Fibroblast of skin of abdomen (primary cell): ENCODE measurements at regions not wholly inside any gene's neighbourhood (a gene's known extent, or its start where the extent isn't known, plus 50 kb on each side); places are given as distances from the start of the nearest gene placed in this dataset.
"Not testable (repeated sequence)": the region's sequence is repeated elsewhere in the genome, so short reads cannot be mapped to it uniquely, and the experiment has no call there.

ENCODE experiments used
- DNase-seq: peaks from one replicate; pipeline ENCODE4 v3.0.0-alpha.2; 2013

DNA sequence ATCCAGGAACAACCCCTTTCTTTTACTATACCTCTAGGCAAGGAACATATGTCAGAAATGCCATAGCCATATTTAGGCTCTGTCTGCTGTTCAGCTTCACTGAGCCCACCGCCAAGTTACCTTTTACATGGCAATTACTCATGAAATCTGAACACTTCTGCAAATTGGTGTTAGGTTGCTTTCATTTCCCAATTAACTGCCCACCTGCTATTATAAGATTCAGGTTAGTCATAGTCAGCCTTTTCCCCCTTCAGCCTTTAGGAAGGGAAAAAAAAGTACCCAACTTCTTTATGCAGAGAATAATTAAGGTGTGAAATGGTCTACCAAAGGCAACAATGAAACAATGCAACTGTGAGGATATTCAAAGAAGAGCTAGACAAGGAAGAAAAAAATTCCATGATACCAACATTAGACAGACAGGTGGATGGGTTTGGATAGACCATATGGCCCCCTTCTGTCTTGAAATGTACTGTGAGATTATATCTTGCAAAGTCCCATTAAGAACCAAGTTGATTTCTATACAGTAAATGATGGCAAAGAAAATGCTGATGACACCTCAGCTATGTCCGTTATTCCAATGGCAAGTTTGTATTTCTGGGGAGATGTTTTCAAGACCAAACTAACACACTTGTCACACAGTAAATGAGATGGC, 442.1 kb upstream of the NRP1 start:
- DNase-seq: no peak

DNA sequence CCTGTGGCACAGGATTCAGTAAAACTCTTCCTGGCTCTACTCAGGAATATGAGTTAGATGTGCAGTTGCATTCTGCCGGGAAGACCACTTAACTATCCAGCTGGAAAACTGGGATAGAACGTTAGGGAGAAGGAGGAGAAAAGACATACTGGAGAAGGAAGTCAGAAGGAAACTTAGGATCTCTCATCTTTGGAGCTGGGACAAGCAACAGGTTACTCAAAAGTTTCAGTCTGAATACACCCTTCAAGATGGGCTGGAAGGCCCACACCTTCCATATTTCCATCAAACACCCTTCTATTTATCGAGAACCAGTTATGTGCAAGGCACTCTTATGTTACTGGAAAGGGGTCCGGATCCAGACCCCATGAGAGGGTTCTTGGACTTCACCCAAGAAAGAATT, 440.4 kb upstream of the NRP1 start:
- DNase-seq: no peak

DNA sequence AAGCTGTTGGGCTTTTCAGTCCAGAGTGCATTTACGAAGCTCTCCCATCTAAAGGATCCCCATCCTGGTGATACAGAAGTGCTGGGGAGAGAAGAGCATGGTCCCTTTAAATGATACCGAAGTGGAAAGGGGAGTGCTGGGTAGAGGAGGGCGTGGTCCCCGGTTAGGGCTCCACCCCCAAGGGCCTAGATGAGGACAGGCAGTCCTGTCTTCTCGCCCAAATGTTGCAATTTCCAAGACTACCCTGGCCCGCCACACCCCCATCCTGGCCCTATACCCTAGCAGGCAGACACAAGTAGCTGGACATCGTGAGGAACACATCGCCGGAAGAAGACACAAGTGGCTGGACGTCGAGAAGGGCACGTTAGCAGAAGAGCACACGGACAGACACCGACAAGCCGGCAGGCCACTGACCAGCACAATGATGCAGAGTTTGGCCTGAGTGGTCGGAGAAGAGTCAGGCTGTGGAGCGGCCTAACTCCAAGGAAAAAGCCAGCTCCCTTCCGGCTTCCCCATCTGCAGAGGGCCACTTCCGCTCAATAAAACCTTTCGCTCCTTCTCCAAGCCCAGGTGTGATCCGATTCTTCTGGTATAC, 439.5 kb upstream of the NRP1 start:
- no peak for DNase-seq

DNA sequence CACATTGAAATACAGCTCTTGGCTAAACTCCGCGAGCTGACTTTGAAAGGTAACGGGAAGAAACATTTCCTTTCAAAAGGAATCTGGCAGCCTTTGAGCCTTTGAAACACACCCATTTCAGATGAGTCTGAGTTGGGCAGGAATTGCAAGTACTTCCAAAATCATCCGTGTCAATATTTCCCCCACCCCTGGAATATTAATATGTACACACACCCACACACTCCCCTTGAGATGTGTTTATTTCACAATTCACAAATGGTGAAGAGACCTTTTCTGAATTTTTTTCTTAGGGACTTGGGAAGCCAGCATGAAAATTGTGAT, 438.7 kb upstream of the NRP1 start:
- peak; percentile 28 for DNase-seq

DNA sequence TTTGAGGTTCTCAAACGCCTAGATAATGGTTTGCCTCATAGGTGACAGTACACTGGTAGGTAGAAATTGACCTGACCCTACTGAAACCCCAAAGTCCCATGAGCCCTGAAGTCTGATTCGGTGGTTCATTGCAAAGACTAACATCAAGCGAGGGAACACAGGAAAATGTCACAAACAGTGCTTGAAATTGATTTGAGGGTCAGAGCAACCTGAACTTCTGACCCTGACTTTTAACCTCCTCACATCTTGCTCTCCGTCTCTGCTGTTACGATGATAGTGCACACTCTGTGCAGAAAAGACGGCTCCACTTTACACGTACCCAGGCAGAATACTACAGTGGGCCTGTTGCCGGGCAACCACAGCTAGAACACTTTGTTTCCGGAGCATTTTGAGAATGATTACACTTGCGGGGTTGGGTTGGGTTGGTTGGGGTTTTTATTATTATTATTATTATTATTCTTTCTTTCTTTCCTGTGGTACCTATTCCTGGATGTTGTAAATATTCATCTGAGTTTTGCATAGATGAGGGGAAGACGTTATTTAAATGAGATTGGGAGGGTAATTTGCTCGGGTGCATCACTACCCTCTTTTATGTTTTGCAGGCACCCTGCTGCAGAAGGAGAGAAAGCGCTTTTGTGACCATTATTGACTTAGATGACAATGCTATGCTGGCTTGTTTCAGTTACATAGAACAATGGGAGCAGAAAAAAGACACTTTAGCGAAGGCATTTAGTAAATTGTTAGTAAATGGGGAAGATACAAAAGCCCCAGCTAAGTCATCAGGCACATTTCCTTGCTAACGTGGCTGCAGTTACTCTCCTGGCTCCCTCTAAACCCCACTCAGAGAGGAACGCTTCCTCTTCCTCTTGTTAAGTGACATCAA, 438.1 kb upstream of the NRP1 start:
- DNase-seq: no peak

DNA sequence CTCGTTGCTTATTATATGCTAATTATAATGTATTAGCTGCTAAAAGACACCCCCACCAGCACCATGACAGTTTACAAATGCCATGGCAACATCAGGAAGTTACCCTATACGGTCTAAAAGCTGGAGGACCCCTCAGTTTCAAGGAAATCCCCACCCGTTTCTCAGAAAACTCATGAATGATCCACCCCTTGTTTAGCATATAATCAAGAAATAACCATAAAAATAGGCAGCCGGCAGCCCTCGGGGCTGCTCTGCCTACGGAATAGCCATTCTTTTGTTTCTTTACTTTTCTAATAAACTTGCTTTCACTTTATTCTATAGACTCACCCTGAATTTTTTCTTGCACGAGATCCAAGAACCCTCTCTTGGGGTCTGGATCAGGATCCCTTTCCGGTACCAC, 437.4 kb upstream of the NRP1 start:
- DNase-seq: not testable (repeated sequence)

DNA sequence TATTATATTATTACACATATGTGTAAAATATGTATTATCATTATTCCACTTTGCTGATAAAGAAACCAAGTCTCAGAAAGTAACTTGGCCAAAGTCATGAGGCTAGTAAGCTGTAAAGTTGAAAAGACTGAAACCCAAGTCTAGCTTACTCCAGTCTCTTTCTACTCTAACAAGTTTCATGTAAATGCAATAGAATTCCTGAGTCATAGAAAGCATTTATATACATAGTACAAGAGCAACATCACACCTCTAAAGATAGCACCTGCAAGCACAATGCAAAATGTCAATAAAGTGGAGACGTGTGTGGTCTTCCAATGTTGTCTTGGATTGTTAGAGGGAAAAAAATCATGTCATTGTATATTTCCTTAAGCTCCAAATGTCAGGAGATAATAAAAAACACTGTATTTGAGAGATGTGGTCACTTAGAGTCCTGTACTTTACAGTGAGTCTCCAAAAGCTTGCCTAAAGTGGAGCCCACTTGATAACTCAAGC, 430.3 kb upstream of the NRP1 start:
- DNase-seq: no peak

DNA sequence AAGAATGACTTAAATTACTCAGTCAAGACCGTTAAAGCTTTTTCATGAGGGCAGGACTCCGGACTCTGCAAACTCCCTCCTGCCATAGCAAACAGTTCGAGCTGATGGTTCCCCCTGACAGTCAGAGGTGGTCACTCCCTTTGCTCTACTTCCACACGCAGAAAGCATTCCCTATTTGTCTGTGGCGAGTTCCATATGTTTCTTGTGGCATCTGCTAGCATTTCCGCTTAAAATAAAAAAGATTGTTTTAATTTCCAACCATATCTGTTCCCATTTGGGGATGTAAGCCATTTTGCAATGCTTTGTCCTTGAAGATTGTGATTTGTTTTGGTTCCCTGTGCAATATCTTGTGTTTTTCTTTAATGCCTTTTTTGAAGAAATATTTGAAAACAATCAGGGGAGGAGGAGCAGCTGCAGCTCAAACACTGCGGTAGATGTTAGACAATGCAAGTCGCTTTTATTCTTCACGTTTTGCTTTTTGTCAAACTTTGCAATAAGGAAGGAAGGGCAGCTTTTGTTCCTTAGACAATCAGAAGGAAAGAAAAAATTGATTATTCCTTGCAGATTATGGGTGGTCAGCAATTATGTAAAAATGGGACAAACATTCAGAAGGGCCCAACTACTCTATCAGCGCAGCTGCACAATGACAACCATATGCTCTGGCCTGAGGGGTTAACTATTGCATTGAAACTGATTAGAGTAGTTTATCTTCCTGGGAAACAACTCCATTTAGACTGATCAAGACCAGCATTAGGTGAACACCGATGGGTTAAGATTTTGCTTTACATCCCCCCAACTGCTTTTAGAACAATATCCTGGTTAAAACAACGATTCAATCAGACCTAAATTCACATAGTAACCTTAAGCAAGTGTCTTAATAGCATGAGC, 425.8 kb upstream of the NRP1 start:
- no peak for DNase-seq

DNA sequence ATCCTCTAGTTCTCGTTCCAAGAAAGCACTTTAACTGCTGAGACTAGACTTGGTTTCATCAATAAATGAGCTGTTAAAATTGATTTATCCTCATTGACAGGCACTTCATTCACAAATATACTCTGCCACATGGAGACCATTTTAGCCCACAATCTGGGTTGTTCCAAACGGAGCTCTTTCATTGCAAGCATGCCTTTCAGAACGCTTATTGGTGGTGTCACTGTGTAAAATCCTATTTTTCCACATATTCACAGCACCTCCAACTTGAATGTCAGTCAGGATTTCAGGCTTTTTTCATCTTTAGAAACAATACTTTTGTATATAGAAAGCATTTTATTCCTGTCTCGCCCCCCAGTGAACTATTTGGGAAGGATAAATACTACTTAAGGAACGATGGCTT, 424.7 kb upstream of the NRP1 start:
- DNase-seq: no peak

DNA sequence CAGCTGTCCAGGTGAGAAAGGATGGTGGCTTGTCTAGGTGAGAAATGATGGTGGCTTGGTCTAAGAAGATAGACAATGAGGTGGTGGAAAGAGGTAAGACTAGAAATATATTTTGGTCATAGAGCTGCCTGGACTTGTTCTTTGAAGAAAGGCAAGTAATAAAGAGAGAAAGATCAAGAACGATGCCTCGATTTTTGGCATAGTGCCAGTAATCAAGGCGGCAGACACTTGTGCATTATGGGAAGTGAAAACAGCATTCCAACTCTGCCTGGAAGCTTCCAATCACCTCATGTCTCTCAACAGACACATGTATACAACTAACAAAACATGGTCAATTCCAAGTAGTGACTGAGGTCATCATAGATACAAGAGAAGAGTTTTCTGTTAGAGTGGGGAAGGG, 423.8 kb upstream of the NRP1 start:
- no peak for DNase-seq

DNA sequence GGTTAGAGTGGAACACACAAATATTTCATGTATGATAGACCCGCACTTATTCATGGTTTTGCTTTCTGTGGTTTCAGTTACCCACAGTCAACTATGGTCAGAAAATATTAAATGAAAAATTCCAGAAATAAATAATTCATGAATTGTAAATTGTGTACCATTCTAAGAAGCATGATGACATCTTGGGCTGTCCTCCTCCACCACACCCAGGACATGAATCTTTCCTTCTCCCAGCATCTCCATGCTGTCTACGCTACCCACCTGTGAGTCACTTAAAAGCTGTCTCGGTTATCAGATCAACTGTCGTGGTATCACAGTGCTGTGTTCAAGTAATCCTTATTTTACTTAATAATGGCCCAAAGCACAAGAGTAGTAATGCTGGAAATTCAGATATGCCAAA, 419.6 kb upstream of the NRP1 start:
- DNase-seq: no peak

DNA sequence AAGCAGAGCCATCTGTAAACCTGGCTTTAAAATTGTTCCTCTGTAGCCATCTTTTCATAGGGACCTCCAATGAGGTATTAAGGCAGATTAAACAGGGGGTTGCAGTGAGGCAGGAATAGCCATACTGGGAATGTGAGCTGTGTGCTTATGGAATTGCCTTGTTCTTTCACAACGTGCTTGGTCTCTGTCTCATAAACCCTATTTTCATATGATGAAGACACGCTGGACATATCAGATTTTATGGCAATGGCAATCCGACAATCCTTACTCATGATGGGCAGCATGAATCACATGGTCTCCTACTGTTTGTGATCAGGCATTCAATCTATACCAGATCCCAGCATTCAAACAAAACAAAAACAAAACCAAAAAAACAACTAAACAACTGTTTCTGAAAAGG, 418.9 kb upstream of the NRP1 start:
- DNase-seq: no peak

DNA sequence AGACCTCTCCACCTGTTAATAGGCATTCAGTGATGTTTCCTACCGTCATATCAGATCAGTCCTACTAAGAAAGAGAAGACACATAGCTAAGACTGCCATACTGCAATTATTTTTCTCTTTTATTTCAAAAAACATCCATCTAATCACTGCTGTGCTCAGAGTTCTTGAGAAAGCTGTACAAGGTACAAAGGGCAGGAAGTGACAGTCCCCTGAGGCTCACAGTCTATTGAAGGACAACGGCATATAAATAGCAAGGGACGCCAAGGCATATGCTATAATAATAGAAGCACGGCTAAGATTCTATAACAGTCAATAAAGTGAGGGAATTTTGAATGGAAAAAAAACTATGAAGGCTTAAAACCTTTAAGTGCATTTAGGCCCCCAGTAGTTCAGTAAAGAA, 415.3 kb upstream of the NRP1 start:
- no peak for DNase-seq

DNA sequence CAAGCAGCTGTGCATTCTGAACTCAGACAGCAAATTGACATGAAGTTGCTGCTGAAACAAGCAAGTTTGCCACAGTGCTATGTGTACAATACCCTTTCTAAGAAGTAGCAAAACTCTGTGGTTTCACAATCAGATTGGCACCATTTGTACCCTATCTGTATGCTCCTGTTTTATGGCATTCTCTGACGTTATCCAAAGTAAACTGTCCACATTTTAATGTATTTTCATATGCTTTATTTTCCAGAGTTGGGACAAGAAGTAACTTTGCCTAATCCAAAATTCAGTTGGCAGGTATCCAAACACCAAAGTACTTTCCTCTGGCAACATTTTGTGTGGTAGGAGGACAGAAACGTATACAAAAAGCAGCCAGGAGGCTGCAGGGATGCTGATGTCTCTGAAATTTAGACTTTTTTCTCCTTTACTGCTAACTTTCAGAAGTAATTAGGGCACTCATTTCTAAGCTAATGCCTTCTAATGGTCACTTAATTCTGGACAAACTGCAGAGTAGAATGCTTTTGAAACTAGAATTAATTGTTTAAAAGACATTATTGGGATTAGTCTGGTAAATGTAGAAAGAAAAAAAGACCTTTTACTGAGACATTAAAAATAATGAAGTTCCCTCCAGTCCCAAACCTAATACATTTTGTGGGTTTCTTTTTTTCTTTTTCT, 414.7 kb upstream of the NRP1 start:
- DNase-seq: no peak

DNA sequence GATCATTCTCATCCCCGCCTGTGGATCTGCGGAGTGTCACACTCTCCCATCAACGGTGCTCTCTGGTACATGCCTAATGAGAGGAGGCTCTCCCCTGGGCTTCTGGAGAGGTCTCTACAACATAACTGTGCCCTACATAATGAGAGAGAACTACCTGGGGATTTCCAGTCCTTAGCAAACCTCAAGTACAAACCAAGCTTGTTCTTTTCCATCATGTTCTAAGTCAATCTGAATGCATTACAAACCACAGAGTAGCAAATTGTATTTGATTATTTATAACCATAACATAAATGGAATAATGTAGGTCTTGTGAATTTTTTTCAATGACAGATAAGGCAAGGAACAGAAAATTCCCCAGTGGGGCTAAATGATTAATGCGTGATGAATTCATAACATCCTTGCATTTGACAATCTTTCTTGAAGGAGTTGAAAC, 412.4 kb upstream of the NRP1 start:
- DNase-seq: peak; percentile 40

DNA sequence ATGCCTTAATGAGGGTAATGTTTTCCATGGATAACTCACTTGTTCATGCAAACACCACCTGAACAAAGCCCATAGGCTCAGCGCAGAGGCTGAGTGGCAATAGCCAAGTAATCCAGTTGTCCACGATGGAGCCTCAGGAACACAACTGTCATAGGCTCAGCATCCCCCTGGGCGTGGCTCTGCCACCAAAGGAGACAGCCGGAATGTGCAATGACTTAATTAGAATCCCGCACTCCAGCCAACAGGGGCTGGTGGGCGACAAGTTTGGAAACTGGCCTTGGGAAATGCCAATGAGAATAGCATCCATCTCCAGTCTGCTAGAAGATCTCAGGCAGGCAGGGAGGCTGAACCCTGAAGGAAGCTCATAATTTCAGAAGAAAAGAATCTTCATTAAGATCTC, 411.7 kb upstream of the NRP1 start:
- DNase-seq: no peak

DNA sequence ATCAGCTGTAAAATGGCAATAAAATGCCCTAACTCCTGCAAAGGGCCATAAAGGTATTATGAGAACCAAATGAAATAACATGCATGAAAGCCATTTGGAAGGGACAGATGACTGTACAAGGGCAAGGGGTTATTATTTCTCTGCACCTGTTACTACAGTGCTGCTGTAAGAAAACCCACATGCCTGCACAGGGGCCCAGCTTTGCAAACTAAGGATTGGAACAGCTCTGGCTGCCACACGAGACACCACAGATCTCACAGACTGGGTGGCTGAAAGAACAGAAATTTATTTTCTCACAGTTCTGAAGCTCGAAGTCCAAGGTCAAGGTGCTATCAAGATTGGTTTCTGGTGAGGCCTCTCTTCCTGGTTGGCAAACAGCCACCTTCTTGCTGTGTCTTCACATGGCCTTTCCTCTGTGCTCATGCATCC, 409.0 kb upstream of the NRP1 start:
- DNase-seq: no peak

DNA sequence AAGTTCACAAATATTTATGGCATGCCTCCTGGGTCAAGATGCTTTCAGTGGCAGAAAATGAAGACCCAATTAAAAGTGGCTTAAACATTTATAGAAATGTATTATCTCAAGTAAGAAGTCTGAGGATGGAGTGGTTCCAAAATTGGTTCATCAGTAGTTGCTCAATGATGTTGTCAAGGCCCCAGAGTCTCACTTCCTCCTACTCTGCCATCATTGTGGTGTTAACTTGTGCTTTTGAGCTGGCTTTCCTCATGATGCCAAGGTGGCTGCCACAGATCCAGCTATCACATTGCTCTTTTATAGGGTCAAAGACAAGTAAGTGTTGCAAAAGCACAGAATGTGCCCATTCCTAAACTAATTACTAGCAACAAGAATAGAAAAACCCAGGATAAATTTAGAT, 404.6 kb upstream of the NRP1 start:
- DNase-seq: no peak

DNA sequence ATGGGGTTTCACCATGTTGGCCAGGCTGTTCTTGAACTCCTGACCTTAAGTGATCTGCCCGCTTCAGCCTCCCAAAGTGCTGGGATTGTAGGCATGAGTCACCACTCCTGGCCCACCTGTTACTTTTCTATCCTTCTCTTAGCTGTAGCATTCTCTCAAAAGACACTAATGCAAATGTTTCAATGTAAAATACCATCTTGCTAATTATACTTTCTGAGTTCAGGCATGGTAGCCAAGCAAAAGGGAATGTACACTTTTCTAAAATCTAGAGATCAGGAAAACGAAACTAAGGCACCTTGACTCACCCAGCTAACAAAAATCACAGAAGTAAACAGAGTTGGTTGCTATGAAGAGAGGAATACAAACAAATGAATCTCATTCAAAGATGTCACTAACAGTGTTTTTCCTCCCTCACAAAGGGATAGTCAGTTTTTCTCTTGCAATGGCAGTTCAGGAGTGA, 401.0 kb upstream of the NRP1 start:
- DNase-seq: no peak

DNA sequence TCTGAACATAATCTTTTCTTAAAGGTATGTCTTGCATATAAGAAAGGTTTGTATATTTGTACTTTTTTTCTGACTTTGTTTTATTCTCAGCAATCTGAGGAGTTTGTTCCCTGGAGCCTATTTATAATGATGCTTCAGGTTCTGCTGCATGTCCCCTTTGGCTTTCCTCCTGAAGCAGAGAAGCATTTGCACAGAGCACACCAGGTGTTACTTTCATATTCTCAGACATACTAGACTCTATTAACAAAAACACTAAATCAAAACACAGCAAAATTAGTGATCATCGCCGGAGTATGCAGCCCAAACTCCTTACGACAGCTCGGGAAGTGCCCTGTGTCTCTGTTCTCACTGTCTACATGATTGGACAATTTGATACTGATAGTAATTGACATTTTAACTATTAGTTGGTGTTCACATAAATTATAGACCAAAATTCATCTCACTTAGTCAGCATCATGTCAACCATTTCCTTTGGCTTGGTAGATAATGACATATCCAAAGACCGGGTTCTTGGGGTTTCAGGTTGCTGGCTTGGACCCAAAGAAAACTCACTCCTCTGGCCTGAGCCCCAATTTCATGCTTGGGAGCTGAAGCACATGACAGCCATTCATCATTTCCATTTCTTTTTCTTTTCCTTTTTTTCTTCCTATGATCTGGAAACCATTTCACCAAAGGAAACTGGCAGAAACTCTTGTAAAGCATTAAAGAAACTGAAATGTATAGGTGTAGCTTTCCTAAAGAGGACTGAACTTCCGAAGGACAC, 400.1 kb upstream of the NRP1 start:
- peak; percentile 48 for DNase-seq

DNA sequence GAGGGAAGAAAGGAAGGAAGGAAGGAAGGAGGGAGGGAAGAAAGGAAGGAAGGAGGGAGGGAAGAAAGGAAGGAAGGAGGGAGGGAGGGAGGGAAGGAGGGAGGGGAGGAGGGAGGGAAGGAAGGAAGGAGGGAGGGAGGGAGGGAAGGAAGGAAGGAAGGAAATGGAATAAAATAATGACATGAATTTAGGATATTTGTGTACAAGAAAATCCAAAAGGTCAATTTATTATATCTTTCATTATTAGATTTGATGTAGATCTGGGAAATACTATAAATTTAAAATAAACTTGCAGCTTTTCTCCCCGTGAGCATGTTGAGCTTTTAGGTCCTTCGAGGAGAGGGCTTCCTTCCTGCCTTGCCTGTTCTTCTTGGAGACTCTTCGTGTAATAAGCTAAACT, 398.6 kb upstream of the NRP1 start:
- no peak for DNase-seq
